ENCODE measurements at regions not wholly inside any gene's neighbourhood (a gene's known extent, or its start where the extent isn't known, plus 50 kb on each side); places are given as distances from the start of the nearest gene placed in this dataset.

DNA sequence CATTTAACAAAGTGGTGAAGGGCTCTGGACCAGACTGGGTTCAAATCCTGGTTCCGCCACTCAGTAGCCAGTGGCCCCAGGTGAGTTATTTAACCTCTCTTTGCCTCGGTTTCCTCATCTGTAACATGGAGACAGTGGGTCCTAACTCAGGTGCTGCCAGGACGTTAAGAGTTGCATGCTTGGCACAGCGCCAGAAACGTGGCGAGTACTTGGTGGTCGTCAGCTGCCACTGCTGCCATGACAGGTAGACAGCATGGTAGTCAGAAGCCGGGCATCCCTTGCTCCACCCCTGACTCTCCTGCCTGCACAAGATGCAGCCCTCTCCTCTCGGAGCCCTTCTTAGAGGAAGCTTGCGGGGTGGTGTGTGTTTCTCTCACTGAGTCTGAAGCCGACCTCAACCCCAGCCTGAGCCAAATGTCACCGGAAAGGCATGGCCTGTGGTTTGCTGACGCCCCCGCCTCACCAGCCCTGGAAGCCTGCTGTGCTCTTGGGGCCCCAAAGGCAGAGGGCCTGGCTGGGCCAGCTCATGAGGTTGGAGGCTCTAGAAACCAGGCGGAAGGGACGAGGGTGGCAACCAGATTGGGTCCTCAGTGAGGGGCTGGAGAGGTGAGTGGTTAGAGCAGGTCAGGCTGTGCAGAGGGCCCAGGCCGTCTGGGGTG, 160.8 kb upstream of the TLE3 start:
- Histone ChIP-seq H3K23me2 (ENCODE audit: low read depth, low read length) (no peaks in the 10 kb centered on the region), H3K18ac (ENCODE audit: extremely low read depth, low read length) (no peak overlapping the region), H3K4ac (replicated peaks; ENCODE audit: insufficient read length, low read depth, low read length) (no peak overlapping the region), H4K5ac (ENCODE audit: insufficient read length, low read depth, low read length) (no peak overlapping the region), H2BK12ac (ENCODE audit: low read depth, low read length) (0 out of 2 replicates have a peak overlapping the region, but pooled peaks have one; percentile 27), H2BK120ac (replicated peaks; ENCODE audit: low read depth, low read length) (no peak overlapping the region), H3K14ac (ENCODE audit: insufficient read length) (no peak overlapping the region), H3K4me1 (replicated peaks in 1 of 4; ENCODE audit: control insufficient read depth in 3 of 4, insufficient read depth in 4 of 4, low read length in 3 of 4) (peaks cover 0 to 3% (median under 1%) of the 10 kb centered on the region in 4 experiments; a peak in 4 of 7 replicates), H3K27me3 (replicated peaks in 1 of 4; ENCODE audit: control insufficient read depth in 3 of 4, extremely low read depth in 1 of 4, insufficient read depth in 3 of 4, low read length in 3 of 4) (no peaks in the 10 kb centered on the region), H2AK5ac (ENCODE audit: low read depth, low read length) (no peak overlapping the region), H3K79me2 (ENCODE audit: control insufficient read depth in 1 of 2, insufficient read depth in 2 of 2, low read length in 2 of 2) (no peaks in the 10 kb centered on the region), H3K4me2 (ENCODE audit: insufficient read depth in 1 of 2, low read depth in 2 of 2, low read length in 2 of 2) (no peak overlapping the region), H4K91ac (replicated peaks; ENCODE audit: insufficient read length, low read length) (no peak overlapping the region), H4K8ac (ENCODE audit: extremely low read depth, insufficient read depth, low read length) (peak overlapping the region; percentile 54), H3K4me3 (ENCODE audit: extremely low read depth in 1 of 4, insufficient read depth in 2 of 4, low read depth in 3 of 4, low read length in 4 of 4) (no peak overlapping the region), H2BK20ac (ENCODE audit: low read length) (no peak overlapping the region), H3K9me3 (ENCODE audit: insufficient read depth in 2 of 2, low read depth in 1 of 2, low read length in 1 of 2) (no peaks in the 10 kb centered on the region), H2BK15ac (ENCODE audit: low read length) (no peak overlapping the region), H3K36me3 (ENCODE audit: control insufficient read depth in 2 of 4, insufficient read depth in 4 of 4, low read length in 3 of 4) (no peaks in the 10 kb centered on the region), H3K79me1 (ENCODE audit: low read depth, low read length) (no peaks in the 10 kb centered on the region), H4K20me1 (replicated peaks in 1 of 2; ENCODE audit: control insufficient read depth in 1 of 2, insufficient read depth in 2 of 2, low read length in 2 of 2) (no peaks in the 10 kb centered on the region), H3K56ac (replicated peaks; ENCODE audit: insufficient read length, low read depth, low read length) (no peak overlapping the region), H3K23ac (ENCODE audit: insufficient read length) (no peak overlapping the region), H3K27ac (ENCODE audit: low read depth, low read length) (no peak overlapping the region), H3K9ac (replicated peaks in 1 of 4; ENCODE audit: extremely low read depth in 1 of 4, low read depth in 3 of 4, low read length in 3 of 4) (no peak overlapping the region), H2AFZ (ENCODE audit: low read length) (no peak overlapping the region), H2BK5ac (ENCODE audit: low read depth, low read length) (no peak overlapping the region)
- CTCF ChIA-PET (ENCODE audit: partially characterized antibody), result interaction anchor here (0.6 to 3.4 kb wide), 11 partner anchors 10 to 793 kb away, joined by 3 to 12 read pairs (median 4); no protein-coding TSS in a partner anchor
- no peak for DNase-seq (ENCODE audit: low read depth in 1 of 2, low spot score in 2 of 2)
- no peak for FAIRE-seq
- POLR2A ChIA-PET (ENCODE audit: partially characterized antibody), result interaction anchor here (0.6 kb wide), 1 partner anchor 161 kb away, joined by 4 read pairs; the partner anchor contains the start of gene TLE3
- 81% methylated on average over 17 of the region's 17 CpGs; no CpG with 5 or more reads in 1 of the 2 experiments for WGBS, 2 experiments (ENCODE audit: extremely low coverage in 1 of 2, insufficient coverage in 1 of 2, insufficient read length in 1 of 2, insufficient replicate concordance in 2 of 2, low coverage in 1 of 2, low lambda C conversion rate in 2 of 2, missing lambda C conversion rate in 1 of 2)
- no peak for TF ChIP-seq BACH1 (IDR thresholded peaks at IDR 0.05; ENCODE audit: low read length)
- no peak for TF ChIP-seq SUZ12 (IDR thresholded peaks at IDR 0.05; ENCODE audit: low read length)
- TF ChIP-seq RBBP5 (IDR thresholded peaks at IDR 0.05; ENCODE audit: borderline replicate concordance, low read depth, low read length), result no peak
- no peak for TF ChIP-seq EP300 (IDR thresholded peaks at IDR 0.05; ENCODE audit: borderline replicate concordance in 1 of 2, low read depth in 2 of 2, low read length in 2 of 2)
- no peak for TF ChIP-seq NANOG (IDR thresholded peaks at IDR 0.05; ENCODE audit: insufficient read depth, low read depth, low read length, poor library complexity, severe bottlenecking)
- TF ChIP-seq, protein P1, sequence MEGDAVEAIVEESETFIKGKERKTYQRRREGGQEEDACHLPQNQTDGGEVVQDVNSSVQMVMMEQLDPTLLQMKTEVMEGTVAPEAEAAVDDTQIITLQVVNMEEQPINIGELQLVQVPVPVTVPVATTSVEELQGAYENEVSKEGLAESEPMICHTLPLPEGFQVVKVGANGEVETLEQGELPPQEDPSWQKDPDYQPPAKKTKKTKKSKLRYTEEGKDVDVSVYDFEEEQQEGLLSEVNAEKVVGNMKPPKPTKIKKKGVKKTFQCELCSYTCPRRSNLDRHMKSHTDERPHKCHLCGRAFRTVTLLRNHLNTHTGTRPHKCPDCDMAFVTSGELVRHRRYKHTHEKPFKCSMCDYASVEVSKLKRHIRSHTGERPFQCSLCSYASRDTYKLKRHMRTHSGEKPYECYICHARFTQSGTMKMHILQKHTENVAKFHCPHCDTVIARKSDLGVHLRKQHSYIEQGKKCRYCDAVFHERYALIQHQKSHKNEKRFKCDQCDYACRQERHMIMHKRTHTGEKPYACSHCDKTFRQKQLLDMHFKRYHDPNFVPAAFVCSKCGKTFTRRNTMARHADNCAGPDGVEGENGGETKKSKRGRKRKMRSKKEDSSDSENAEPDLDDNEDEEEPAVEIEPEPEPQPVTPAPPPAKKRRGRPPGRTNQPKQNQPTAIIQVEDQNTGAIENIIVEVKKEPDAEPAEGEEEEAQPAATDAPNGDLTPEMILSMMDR (IDR thresholded peaks at IDR 0.05; ENCODE audit: control extremely low read depth in 1 of 3, insufficient read depth in 1 of 3, low read depth in 1 of 3, low read length in 3 of 3), result no peak
- TF ChIP-seq ASH2L (IDR thresholded peaks at IDR 0.05; ENCODE audit: low read length), result no peak
- no peak for TF ChIP-seq KDM4A (IDR thresholded peaks at IDR 0.05; ENCODE audit: low read depth, low read length, severe bottlenecking)
- no peak for TF ChIP-seq RAD21 (IDR thresholded peaks at IDR 0.05 in 1 of 2, conservative IDR thresholded peaks at IDR 0.05 in 1 of 2; ENCODE audit: low read depth in 2 of 2, low read length in 2 of 2)
- no peak for TF ChIP-seq POLR2AphosphoS5 (IDR thresholded peaks at IDR 0.05; ENCODE audit: low read depth, low read length)

All from H1 (cell line).